H1 (cell line): ENCODE measurements at regions not wholly inside any gene's neighbourhood (a gene's known extent, or its start where the extent isn't known, plus 50 kb on each side); places are given as distances from the start of the nearest gene placed in this dataset.

ENCODE experiments used
- BACH1 ChIP-seq: IDR thresholded peaks from 2 replicates; pipeline ENCODE4 v1.6.1; 2012; ENCODE audit warnings: low read length, improper control_type of control experiment
- SP4 ChIP-seq: IDR thresholded peaks from 2 replicates; pipeline ENCODE4 v1.6.1; 2012; ENCODE audit warnings: low read length, inconsistent platforms

GRCh38 chr2:43075811-43076585 lies 150.4 kb downstream of the ZFP36L2 start (continued):
- TF ChIP-seq BACH1: no peak
- no peak for TF ChIP-seq SP4
